GM21529 (cell line): ENCODE measurements at regions not wholly inside any gene's neighbourhood (a gene's known extent, or its start where the extent isn't known, plus 50 kb on each side); places are given as distances from the start of the nearest gene placed in this dataset.

Experiments used
- ATAC-seq: cut with Tn5 transposase; IDR thresholded peaks from one replicate; pipeline ENCODE4 v1.9.1; 2021; ENCODE audit not compliant: unreplicated experiment

- ATAC-seq, result no peak
Measured at GRCh38 chr12:88782351-88782750, 202.1 kb upstream of the KITLG start.

GRCh38 chr12:88781909-88782308 lies 201.6 kb upstream of the KITLG start:
- ATAC-seq, result no peak

GRCh38 chr12:88778064-88778463 lies 197.8 kb upstream of the KITLG start:
- no peak for ATAC-seq

GRCh38 chr12:88775742-88776151 lies 195.5 kb upstream of the KITLG start:
- no peak for ATAC-seq

- ATAC-seq, result no peak
Measured at GRCh38 chr12:88767699-88768098, 187.4 kb upstream of the KITLG start.

GRCh38 chr12:88764781-88765480 lies 184.7 kb upstream of the KITLG start:
- ATAC-seq, result no peak

- no peak for ATAC-seq
Measured at GRCh38 chr12:88763536-88764100, 183.3 kb upstream of the KITLG start.

- no peak for ATAC-seq
Measured at GRCh38 chr12:88758176-88758575, 177.9 kb upstream of the KITLG start.

- ATAC-seq, result no peak
Measured at GRCh38 chr12:88756917-88757316, 176.6 kb upstream of the KITLG start.

GRCh38 chr12:88756153-88756552 lies 175.9 kb upstream of the KITLG start:
- no peak for ATAC-seq

GRCh38 chr12:88753707-88754106 lies 173.4 kb upstream of the KITLG start:
- no peak for ATAC-seq

- ATAC-seq, result no peak
Measured at GRCh38 chr12:88753066-88753465, 172.8 kb upstream of the KITLG start.

GRCh38 chr12:88752183-88752582 lies 171.9 kb upstream of the KITLG start:
- no peak for ATAC-seq

- no peak for ATAC-seq
Measured at GRCh38 chr12:88750867-88751543, 170.7 kb upstream of the KITLG start.

GRCh38 chr12:88746386-88746785 lies 166.1 kb upstream of the KITLG start:
- no peak for ATAC-seq

- ATAC-seq, result no peak
Measured at GRCh38 chr12:88743946-88744685, 163.8 kb upstream of the KITLG start.

GRCh38 chr12:88737838-88738472 lies 157.7 kb upstream of the KITLG start:
- ATAC-seq, result no peak

GRCh38 chr12:88736031-88736430 lies 155.8 kb upstream of the KITLG start:
- ATAC-seq, result no peak

- ATAC-seq, result no peak
Measured at GRCh38 chr12:88733008-88733407, 152.7 kb upstream of the KITLG start.

- ATAC-seq, result no peak
Measured at GRCh38 chr12:88729196-88729595, 148.9 kb upstream of the KITLG start.
